H1 (cell line): ENCODE measurements at regions not wholly inside any gene's neighbourhood (a gene's known extent, or its start where the extent isn't known, plus 50 kb on each side); places are given as distances from the start of the nearest gene placed in this dataset.

Source experiments
- CTCF ChIA-PET: fragments of 300-600 bp; sonication (Branson Sonifier 250); formaldehyde crosslinking; loops from one replicate; lab custom pipeline; 2021; ENCODE audit not compliant: partially characterized antibody; lab: Charles Lee
- POLR2A ChIA-PET: fragments of 300-600 bp; sonication (Branson Sonifier 250); formaldehyde crosslinking; loops from one replicate; lab custom pipeline; 2021; ENCODE audit warnings: inconsistent platforms; ENCODE audit not compliant: partially characterized antibody; lab: Charles Lee
- DNase-seq, 2 experiments: peaks; one replicate each; pipeline versions ENCODE4 v3.0.0 to v3.0.0-alpha.2; 2010 to 2022; ENCODE audit warnings: low spot score in 2 of 2, low read depth in 1 of 2, mixed read lengths in 1 of 2
- FAIRE-seq: peaks from 2 replicates; lab custom pipeline; 2011; peaks lifted over from hg19 to GRCh38; lab: Jason Lieb, UNC
- H2AFZ ChIP-seq: 2 replicates; pipeline ENCODE4 v1.8.1; 2012; ENCODE audit warnings: low read length, inconsistent platforms
- H2AK5ac ChIP-seq: 2 replicates; pipeline ENCODE4 v1.6.1; 2013; ENCODE audit warnings: low read depth, low read length
- H2BK120ac ChIP-seq: replicated peaks from 2 replicates; pipeline ENCODE3; 2013; ENCODE audit warnings: low read depth, low read length, inconsistent platforms
- H2BK12ac ChIP-seq: 2 replicates; pipeline ENCODE4 v1.6.1; 2013; ENCODE audit warnings: low read depth, low read length
- H2BK15ac ChIP-seq: 2 replicates; pipeline ENCODE4 v1.6.1; 2013; ENCODE audit warnings: low read length
- H2BK20ac ChIP-seq: 2 replicates; pipeline ENCODE4 v1.6.1; 2013; ENCODE audit warnings: low read length
- H2BK5ac ChIP-seq: 2 replicates; pipeline ENCODE4 v1.6.1; 2013; ENCODE audit warnings: low read depth, low read length
- H3K14ac ChIP-seq: 2 replicates; pipeline ENCODE4 v1.6.1; 2013; ENCODE audit warnings: inconsistent platforms; ENCODE audit not compliant: insufficient read length
- H3K18ac ChIP-seq: 2 replicates; pipeline ENCODE4 v1.6.1; 2013; ENCODE audit warnings: low read length; ENCODE audit errors: extremely low read depth
- H3K23ac ChIP-seq: 2 replicates; pipeline ENCODE4 v1.6.1; 2013; ENCODE audit warnings: inconsistent platforms; ENCODE audit not compliant: insufficient read length
- H3K23me2 ChIP-seq: 2 replicates; pipeline ENCODE4 v1.6.1; 2013; ENCODE audit warnings: low read depth, low read length
- H3K27ac ChIP-seq: 2 replicates; pipeline ENCODE4 v1.6.1; 2011; ENCODE audit warnings: low read depth, low read length, inconsistent platforms
- H3K27me3 ChIP-seq, 4 experiments: replicated peaks in 1 of 4; 1 replicate in 1 of 4; 2 replicates in 3 of 4; pipeline versions ENCODE4 v1.6.1 to v1.8.1; 2011 to 2013; ENCODE audit warnings: low read length in 3 of 4, mild to moderate bottlenecking in 3 of 4, inconsistent platforms in 2 of 4, mixed read lengths in 2 of 4, moderate library complexity in 1 of 4; ENCODE audit not compliant: control insufficient read depth in 3 of 4, insufficient read depth in 3 of 4; ENCODE audit errors: extremely low read depth in 1 of 4
- H3K36me3 ChIP-seq, 4 experiments: 2 replicates each; pipeline versions ENCODE4 v1.6.1 to v1.8.1; 2011 to 2013; ENCODE audit warnings: mild to moderate bottlenecking in 4 of 4, low read length in 3 of 4, moderate library complexity in 2 of 4, control low read depth in 1 of 4, inconsistent platforms in 1 of 4; ENCODE audit not compliant: insufficient read depth in 4 of 4, control insufficient read depth in 2 of 4
- H3K4ac ChIP-seq: replicated peaks from 2 replicates; pipeline ENCODE3; 2013; ENCODE audit warnings: low read length, low read depth, mixed read lengths, inconsistent platforms; ENCODE audit not compliant: insufficient read length
- H3K4me1 ChIP-seq, 4 experiments: replicated peaks in 1 of 4; 1 replicate in 1 of 4; 2 replicates in 3 of 4; pipeline versions ENCODE4 v1.6.1 to v1.8.1; 2011 to 2013; ENCODE audit warnings: low read length in 3 of 4, inconsistent platforms in 2 of 4, mixed read lengths in 1 of 4; ENCODE audit not compliant: insufficient read depth in 4 of 4, control insufficient read depth in 3 of 4
- H3K4me2 ChIP-seq, 2 experiments: 2 replicates each; pipeline versions ENCODE4 v1.6.1 to v1.8.1; 2011 to 2013; ENCODE audit warnings: low read depth in 2 of 2, low read length in 2 of 2, control low read depth in 1 of 2, inconsistent platforms in 1 of 2, mild to moderate bottlenecking in 1 of 2; ENCODE audit not compliant: insufficient read depth in 1 of 2
- H3K4me3 ChIP-seq, 4 experiments: fragments of 200-600, 300-600 bp in 1 of 4; sonication (generic), shearing (Covaris generic), sonication (Bioruptor Twin) in 1 of 4; 2 replicates each; pipeline versions ENCODE4 v1.5.1 to v1.8.1; 2011 to 2016; ENCODE audit warnings: low read length in 4 of 4, low read depth in 3 of 4, control low read depth in 2 of 4, inconsistent platforms in 2 of 4, mild to moderate bottlenecking in 2 of 4, mixed read lengths in 1 of 4, moderate library complexity in 1 of 4; ENCODE audit not compliant: insufficient read depth in 2 of 4; ENCODE audit errors: extremely low read depth in 1 of 4
- H3K56ac ChIP-seq: replicated peaks from 2 replicates; pipeline ENCODE3; 2013; ENCODE audit warnings: low read depth, mild to moderate bottlenecking, mixed read lengths, low read length, inconsistent platforms; ENCODE audit not compliant: insufficient read length
- H3K79me1 ChIP-seq: 2 replicates; pipeline ENCODE4 v1.6.1; 2013; ENCODE audit warnings: low read depth, low read length, control low read depth
- H3K79me2 ChIP-seq, 2 experiments: 2 replicates each; pipeline versions ENCODE4 v1.6.1 to v1.8.1; 2012 to 2013; ENCODE audit warnings: low read length in 2 of 2, mild to moderate bottlenecking in 2 of 2, inconsistent platforms in 1 of 2; ENCODE audit not compliant: insufficient read depth in 2 of 2, control insufficient read depth in 1 of 2
- H3K9ac ChIP-seq, 4 experiments: replicated peaks in 1 of 4; 1 replicate in 1 of 4; 2 replicates in 3 of 4; pipeline versions ENCODE4 v1.6.1 to v1.8.1; 2011 to 2013; ENCODE audit warnings: low read depth in 3 of 4, low read length in 3 of 4, control low read depth in 2 of 4, mild to moderate bottlenecking in 2 of 4, moderate library complexity in 2 of 4, inconsistent platforms in 1 of 4; ENCODE audit errors: extremely low read depth in 1 of 4
- H3K9me3 ChIP-seq, 2 experiments: 2 replicates each; pipeline versions ENCODE4 v1.6.1 to v1.8.1; 2012 to 2013; ENCODE audit warnings: mild to moderate bottlenecking in 2 of 2, moderate library complexity in 2 of 2, control low read depth in 1 of 2, inconsistent platforms in 1 of 2, low read depth in 1 of 2, low read length in 1 of 2, mixed read lengths in 1 of 2; ENCODE audit not compliant: insufficient read depth in 2 of 2
- H4K20me1 ChIP-seq, 2 experiments: replicated peaks in 1 of 2; 2 replicates each; pipeline versions ENCODE3 to v1.8.1; 2011 to 2013; ENCODE audit warnings: inconsistent platforms in 2 of 2, low read length in 2 of 2, mild to moderate bottlenecking in 1 of 2; ENCODE audit not compliant: insufficient read depth in 2 of 2, control insufficient read depth in 1 of 2
- H4K5ac ChIP-seq: 2 replicates; pipeline ENCODE4 v1.6.1; 2013; ENCODE audit warnings: low read length, low read depth, mixed read lengths, inconsistent platforms; ENCODE audit not compliant: insufficient read length
- H4K8ac ChIP-seq: 2 replicates; pipeline ENCODE4 v1.8.0; 2013; ENCODE audit warnings: mild to moderate bottlenecking, moderate library complexity, low read length, inconsistent platforms; ENCODE audit not compliant: insufficient read depth; ENCODE audit errors: extremely low read depth
- H4K91ac ChIP-seq: replicated peaks from 2 replicates; pipeline ENCODE3; 2013; ENCODE audit warnings: low read length, mixed read lengths, inconsistent platforms; ENCODE audit not compliant: insufficient read length
- BCL11A ChIP-seq, 2 experiments: IDR thresholded peaks; one replicate each; pipeline ENCODE4 v1.6.1; 2011; ENCODE audit warnings: low read depth in 2 of 2, low read length in 2 of 2, mild to moderate bottlenecking in 2 of 2
- CBX5 ChIP-seq: fragments of 300-800, 300-1000 bp; sonication (generic); IDR thresholded peaks from 2 replicates; pipeline ENCODE4 v1.7.1; 2016; ENCODE audit warnings: antibody characterized with exemption, low read length, low read depth
- EP300 ChIP-seq, 2 experiments: IDR thresholded peaks; 1 replicate in 1 of 2; 2 replicates in 1 of 2; pipeline ENCODE4 v1.6.1; 2011 to 2012; ENCODE audit warnings: low read depth in 2 of 2, low read length in 2 of 2, mild to moderate bottlenecking in 2 of 2, borderline replicate concordance in 1 of 2, inconsistent platforms in 1 of 2, moderate library complexity in 1 of 2
- HDAC6 ChIP-seq: IDR thresholded peaks from one replicate; pipeline ENCODE4 v1.7.1; 2012; ENCODE audit warnings: low read depth, mild to moderate bottlenecking, inconsistent platforms, low read length, moderate library complexity
- NRF1 ChIP-seq: IDR thresholded peaks from 2 replicates; pipeline ENCODE4 v1.6.1; 2011; ENCODE audit warnings: mild to moderate bottlenecking, low read depth, low read length, improper control_type of control experiment
- RAD21 ChIP-seq, 2 experiments: IDR thresholded peaks in 1 of 2; conservative IDR thresholded peaks in 1 of 2; 2 replicates each; pipeline ENCODE4 v1.6.1; 2011; ENCODE audit warnings: low read depth in 2 of 2, low read length in 2 of 2, improper control_type of control experiment in 1 of 2, inconsistent platforms in 1 of 2, mild to moderate bottlenecking in 1 of 2, moderate library complexity in 1 of 2
- RXRA ChIP-seq: IDR thresholded peaks from 2 replicates; pipeline ENCODE4 v1.6.1; 2011; ENCODE audit warnings: low read depth, mild to moderate bottlenecking, low read length, moderate library complexity; ENCODE audit not compliant: insufficient read depth
- SIX5 ChIP-seq: IDR thresholded peaks from 2 replicates; pipeline ENCODE4 v1.6.1; 2011; ENCODE audit warnings: mild to moderate bottlenecking, low read depth, low read length
- SP2 ChIP-seq: IDR thresholded peaks from 2 replicates; pipeline ENCODE4 v1.6.1; 2012; ENCODE audit warnings: mild to moderate bottlenecking, low read length, inconsistent platforms
- TBP ChIP-seq: IDR thresholded peaks from 2 replicates; pipeline ENCODE4 v1.6.1; 2011; ENCODE audit warnings: low read depth, low read length, improper control_type of control experiment
- YY1 ChIP-seq: IDR thresholded peaks from 2 replicates; pipeline ENCODE4 v1.6.1; 2011; ENCODE audit warnings: low read depth, mild to moderate bottlenecking, low read length
- ZNF274 ChIP-seq: IDR thresholded peaks from 2 replicates; pipeline ENCODE4 v1.7.0; 2012; ENCODE audit warnings: low read length, borderline replicate concordance; ENCODE audit errors: extremely low read depth
- WGBS, 2 experiments: shearing (Covaris generic) in 1 of 2; methylation state at CpG; one replicate each; pipeline versions ENCODE4 v1.1.6 to v1.1.7; 2013 to 2015; ENCODE audit warnings: low lambda C conversion rate in 2 of 2, mixed read lengths in 2 of 2, inconsistent platforms in 1 of 2, low coverage in 1 of 2, missing lambda C conversion rate in 1 of 2; ENCODE audit not compliant: insufficient replicate concordance in 2 of 2, insufficient coverage in 1 of 2, insufficient read length in 1 of 2; ENCODE audit errors: extremely low coverage in 1 of 2, missing lambda C conversion rate in 1 of 2; 5-methylcytosine and 5-hydroxymethylcytosine counted together
- TF ChIP-seq, protein P1 (sequence below): IDR thresholded peaks from 2 replicates; pipeline ENCODE4 v1.6.1; 2011; ENCODE audit warnings: low read length, improper control_type of control experiment
- TF ChIP-seq, protein P2 (sequence below): IDR thresholded peaks from 2 replicates; pipeline ENCODE4 v1.6.1; 2011; ENCODE audit warnings: low read depth, mild to moderate bottlenecking, low read length; ENCODE audit not compliant: insufficient read depth

DNA sequence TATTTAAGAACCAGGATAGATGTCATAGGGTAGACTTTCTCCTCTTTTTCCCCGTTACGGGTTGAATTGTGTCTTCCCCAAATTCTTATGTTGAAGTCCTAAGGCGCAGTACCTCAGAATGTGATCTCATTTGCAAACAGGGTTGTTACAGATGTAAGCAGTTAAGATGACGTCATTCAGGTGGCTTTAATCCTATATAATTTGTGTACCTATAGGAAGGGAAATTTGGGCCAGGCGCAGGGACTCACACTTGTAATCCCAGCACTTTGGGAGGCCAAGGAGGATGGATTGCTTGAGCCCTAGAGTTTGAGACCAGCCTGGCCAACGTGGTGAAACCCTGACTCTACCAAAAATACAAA lies 99.5 kb upstream of the DHX40 start:
- Histone ChIP-seq H2BK120ac (no peak overlapping the region), H4K5ac (no peak overlapping the region), H2AFZ (no peak overlapping the region), H3K79me1 (no peaks in the 10 kb centered on the region), H3K9me3 (no peaks in the 10 kb centered on the region), H3K79me2 (no peaks in the 10 kb centered on the region), H2BK5ac (no peak overlapping the region), H2BK20ac (no peak overlapping the region), H3K4me3 (no peak overlapping the region), H3K4me1 (no peaks in the 10 kb centered on the region), H3K27me3 (no peaks in the 10 kb centered on the region), H2BK12ac (no peak overlapping the region), H2AK5ac (no peak overlapping the region), H4K91ac (no peak overlapping the region), H3K56ac (no peak overlapping the region), H3K27ac (no peak overlapping the region), H3K4me2 (no peak overlapping the region), H4K8ac (no peak overlapping the region), H3K9ac (no peak overlapping the region), H3K4ac (no peak overlapping the region), H3K18ac (no peak overlapping the region), H4K20me1 (peaks cover 0 to 1% of the 10 kb centered on the region in 2 experiments), H3K23ac (no peak overlapping the region), H3K14ac (no peak overlapping the region), H3K36me3 (no peaks in the 10 kb centered on the region), H2BK15ac (no peak overlapping the region), H3K23me2 (no peaks in the 10 kb centered on the region)
- POLR2A ChIA-PET = no interaction called here
- FAIRE-seq (no peak), DNase-seq (no peak)
- CTCF ChIA-PET = no interaction called here
- WGBS, 2 experiments = 90% methylated on average over 6 of the region's 6 CpGs; no CpG with 5 or more reads in 1 of the 2 experiments
- no peak for TF ChIP-seq HDAC6
- no peak for TF ChIP-seq ZNF274
- TF ChIP-seq CBX5 = no peak
- no peak for TF ChIP-seq SIX5
- TF ChIP-seq NRF1 = no peak
- TF ChIP-seq YY1 = no peak
- TF ChIP-seq EP300 (IDR thresholded peaks at IDR 0.05; ENCODE audit: borderline replicate concordance in 1 of 2, low read depth in 2 of 2, low read length in 2 of 2) = no peak
- TF ChIP-seq TBP = no peak
- TF ChIP-seq RXRA = no peak
- TF ChIP-seq, protein P1, sequence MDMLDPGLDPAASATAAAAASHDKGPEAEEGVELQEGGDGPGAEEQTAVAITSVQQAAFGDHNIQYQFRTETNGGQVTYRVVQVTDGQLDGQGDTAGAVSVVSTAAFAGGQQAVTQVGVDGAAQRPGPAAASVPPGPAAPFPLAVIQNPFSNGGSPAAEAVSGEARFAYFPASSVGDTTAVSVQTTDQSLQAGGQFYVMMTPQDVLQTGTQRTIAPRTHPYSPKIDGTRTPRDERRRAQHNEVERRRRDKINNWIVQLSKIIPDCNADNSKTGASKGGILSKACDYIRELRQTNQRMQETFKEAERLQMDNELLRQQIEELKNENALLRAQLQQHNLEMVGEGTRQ = no peak
- TF ChIP-seq BCL11A (IDR thresholded peaks at IDR 0.05; ENCODE audit: low read depth in 2 of 2, low read length in 2 of 2) = no peak
- TF ChIP-seq RAD21 (IDR thresholded peaks at IDR 0.05 in 1 of 2, conservative IDR thresholded peaks at IDR 0.05 in 1 of 2; ENCODE audit: low read depth in 2 of 2, low read length in 2 of 2) = no peak
- TF ChIP-seq, protein P2, sequence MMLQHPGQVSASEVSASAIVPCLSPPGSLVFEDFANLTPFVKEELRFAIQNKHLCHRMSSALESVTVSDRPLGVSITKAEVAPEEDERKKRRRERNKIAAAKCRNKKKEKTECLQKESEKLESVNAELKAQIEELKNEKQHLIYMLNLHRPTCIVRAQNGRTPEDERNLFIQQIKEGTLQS = no peak
- no peak for TF ChIP-seq SP2
